ENCODE measurements at regions not wholly inside any gene's neighbourhood (a gene's known extent, or its start where the extent isn't known, plus 50 kb on each side); places are given as distances from the start of the nearest gene placed in this dataset.

- DNase-seq (ENCODE audit: low spot score): no peak
- in situ Hi-C loops (cut with HindIII; ENCODE audit: low sequenced_read_pairs): no loop called here
Observed at GRCh38 chr3:8359133-8359532, 142.5 kb upstream of the LMCD1 start.

GRCh38 chr3:8363200-8363599, 138.4 kb upstream of the LMCD1 start:
- DNase-seq (ENCODE audit: low spot score): no peak
- in situ Hi-C loops (cut with HindIII; ENCODE audit: low sequenced_read_pairs): no loop called here

- no peak for DNase-seq (ENCODE audit: low spot score)
- in situ Hi-C loops (cut with HindIII; ENCODE audit: low sequenced_read_pairs): no loop called here
Observed at GRCh38 chr3:8365541-8365940, 136.1 kb upstream of the LMCD1 start.

GRCh38 chr3:8366219-8366810, 135.3 kb upstream of the LMCD1 start:
- DNase-seq (ENCODE audit: low spot score): no peak
- in situ Hi-C loops (cut with HindIII; ENCODE audit: low sequenced_read_pairs): no loop called here

GRCh38 chr3:8368598-8368997, 133.0 kb upstream of the LMCD1 start:
- no peak for DNase-seq (ENCODE audit: low spot score)
- in situ Hi-C loops (cut with HindIII; ENCODE audit: low sequenced_read_pairs): no loop called here

- in situ Hi-C loops (cut with HindIII; ENCODE audit: low sequenced_read_pairs): no loop called here
Observed at GRCh38 chr3:8369638-8370037, 132.0 kb upstream of the LMCD1 start.

DNA sequence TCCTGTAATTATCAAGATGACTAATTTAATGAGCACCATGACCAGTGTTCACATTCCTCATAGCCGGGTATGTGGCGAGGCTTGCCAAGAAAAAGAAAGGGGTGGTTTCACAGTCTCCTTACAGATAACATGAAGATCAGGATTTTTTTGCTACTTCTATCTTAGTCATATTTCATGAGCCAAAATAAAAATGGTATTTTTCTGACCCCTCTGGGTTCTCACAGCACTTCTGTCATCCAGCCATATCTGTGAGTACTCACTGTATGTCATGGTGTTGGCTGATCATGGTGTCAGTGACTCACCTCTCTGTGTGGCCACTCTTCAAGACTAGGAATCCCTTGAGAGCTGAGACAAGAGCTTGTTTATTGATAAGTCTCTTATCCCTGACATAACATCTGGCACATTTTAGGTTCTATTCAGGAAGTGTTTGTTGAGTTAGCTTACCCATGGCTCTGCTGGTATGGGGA, 130.5 kb upstream of the LMCD1 start:
- no peak for DNase-seq (ENCODE audit: low spot score)
- in situ Hi-C loops (cut with HindIII; ENCODE audit: low sequenced_read_pairs): no loop called here

More at GRCh38 chr3:8369638-8370037, 132.0 kb upstream of the LMCD1 start:
- no peak for DNase-seq (ENCODE audit: low spot score)

DNA sequence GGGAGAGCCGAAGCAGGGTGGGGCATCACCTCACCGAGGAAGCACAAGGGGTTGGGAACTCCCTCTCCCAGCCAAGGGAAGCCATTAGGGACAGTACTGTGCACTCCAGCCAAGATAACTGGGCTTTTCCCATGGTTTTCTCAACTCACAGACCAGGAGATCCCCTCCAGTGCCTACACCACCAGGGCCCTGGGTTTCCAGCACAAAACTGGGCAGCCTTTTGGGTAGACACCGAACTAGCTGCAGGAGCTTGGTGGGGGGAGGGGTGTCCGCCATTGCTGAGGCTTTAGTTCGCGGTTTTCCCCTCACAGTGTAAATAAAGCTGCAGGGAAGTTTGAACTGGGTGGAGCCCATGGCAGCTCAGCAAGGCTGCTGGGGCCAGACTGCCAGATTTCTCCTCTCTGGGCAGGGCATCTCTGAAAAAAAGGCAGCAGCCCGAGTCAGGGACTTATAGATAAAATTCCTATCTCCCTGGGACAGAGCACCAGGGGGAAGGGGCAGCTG, 129.6 kb upstream of the LMCD1 start:
- in situ Hi-C loops (cut with HindIII; ENCODE audit: low sequenced_read_pairs): no loop called here
- DNase-seq (ENCODE audit: low spot score): no peak

- DNase-seq (ENCODE audit: low spot score): no peak
- in situ Hi-C loops (cut with HindIII; ENCODE audit: low sequenced_read_pairs): no loop called here
Observed at GRCh38 chr3:8380904-8381704, 120.5 kb upstream of the LMCD1 start.

GRCh38 chr3:8385848-8386620, 115.6 kb upstream of the LMCD1 start:
- in situ Hi-C loops (cut with HindIII; ENCODE audit: low sequenced_read_pairs): no loop called here
- no peak for DNase-seq (ENCODE audit: low spot score)

DNA sequence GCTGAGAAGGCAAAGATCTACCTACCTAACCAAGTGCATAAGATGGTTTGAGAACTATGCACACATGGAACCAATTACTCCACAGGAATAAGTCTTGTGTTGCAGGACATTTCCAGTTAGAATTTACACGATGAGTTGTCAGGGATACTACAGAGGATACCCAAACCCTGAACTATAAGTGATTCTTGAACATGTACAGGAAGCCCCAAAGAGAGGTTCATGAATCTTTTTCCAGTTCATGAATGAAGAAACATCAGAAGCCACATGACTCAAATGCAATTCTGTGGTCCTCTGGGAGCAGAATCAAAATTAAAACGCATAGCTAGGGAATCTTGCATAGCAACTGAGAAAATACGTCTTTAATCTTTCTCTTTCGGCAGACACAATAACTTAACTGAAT, 114.1 kb upstream of the LMCD1 start:
- no peak for DNase-seq (ENCODE audit: low spot score)
- in situ Hi-C loops (cut with HindIII; ENCODE audit: low sequenced_read_pairs): no loop called here

DNA sequence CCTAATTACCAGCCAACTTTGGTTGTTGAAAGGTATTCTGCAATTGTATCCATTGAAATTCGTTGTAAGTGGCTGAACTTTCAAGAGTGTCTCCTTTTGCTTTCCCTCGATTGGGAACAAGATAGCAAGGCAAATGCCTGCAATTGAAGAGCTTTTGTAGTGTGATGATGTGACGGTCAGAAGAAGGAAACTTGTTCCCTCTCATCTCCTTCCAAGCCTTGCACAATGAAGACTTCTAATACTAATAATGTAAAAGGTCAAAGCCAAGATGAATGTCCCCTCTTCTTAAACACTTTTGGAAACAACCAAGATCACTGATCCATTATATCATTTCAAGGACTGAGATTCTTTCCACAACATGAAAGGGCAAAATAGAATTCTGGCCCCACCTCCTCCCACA, 101.9 kb upstream of the LMCD1 start:
- in situ Hi-C loops (cut with HindIII; ENCODE audit: low sequenced_read_pairs): no loop called here

DNA sequence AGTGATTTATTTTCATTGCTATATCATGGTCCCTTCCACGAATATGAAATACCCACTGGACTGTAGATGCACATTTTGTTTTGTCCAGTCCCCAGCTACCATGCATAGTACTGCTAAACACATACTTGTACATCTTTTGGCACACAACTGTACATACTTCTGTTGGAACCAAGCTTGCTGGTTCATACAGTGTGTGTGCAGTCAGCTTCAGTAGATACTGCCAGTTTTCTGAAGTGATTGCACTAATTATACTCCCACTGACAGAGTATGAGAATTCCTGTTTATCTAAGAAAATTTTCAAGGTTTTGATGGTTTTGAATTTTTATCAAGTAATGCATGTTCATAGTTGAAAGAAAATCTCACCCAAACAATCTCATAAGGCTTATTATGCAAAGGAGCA, 100.7 kb upstream of the LMCD1 start:
- in situ Hi-C loops (cut with HindIII; ENCODE audit: low sequenced_read_pairs): no loop called here

More for the DNA sequence above, 101.9 kb upstream of the LMCD1 start:
- DNase-seq (ENCODE audit: low spot score): no peak

DNA sequence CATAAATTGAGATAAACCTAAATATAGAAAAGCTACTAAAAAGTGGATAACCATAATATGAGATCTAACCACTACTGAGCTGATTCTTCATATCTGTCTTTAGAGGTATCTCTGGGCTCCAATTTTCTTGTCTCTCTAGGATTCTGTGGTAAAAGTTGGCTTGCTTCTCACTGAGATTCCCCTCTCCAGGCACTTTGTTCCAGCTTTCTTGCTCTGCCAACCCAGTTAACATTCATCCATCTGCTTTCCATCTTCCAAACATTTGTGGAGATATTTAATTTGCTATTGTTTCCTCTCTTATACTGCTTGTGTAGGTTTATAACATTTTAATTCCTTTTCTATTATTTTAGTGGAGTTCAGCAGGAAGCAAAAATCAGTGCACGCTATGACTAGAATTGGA, 97.6 kb upstream of the LMCD1 start:
- in situ Hi-C loops (cut with HindIII; ENCODE audit: low sequenced_read_pairs): no loop called here
- DNase-seq (ENCODE audit: low spot score): no peak

More for the DNA sequence above, 100.7 kb upstream of the LMCD1 start:
- DNase-seq (ENCODE audit: low spot score): no peak

DNA sequence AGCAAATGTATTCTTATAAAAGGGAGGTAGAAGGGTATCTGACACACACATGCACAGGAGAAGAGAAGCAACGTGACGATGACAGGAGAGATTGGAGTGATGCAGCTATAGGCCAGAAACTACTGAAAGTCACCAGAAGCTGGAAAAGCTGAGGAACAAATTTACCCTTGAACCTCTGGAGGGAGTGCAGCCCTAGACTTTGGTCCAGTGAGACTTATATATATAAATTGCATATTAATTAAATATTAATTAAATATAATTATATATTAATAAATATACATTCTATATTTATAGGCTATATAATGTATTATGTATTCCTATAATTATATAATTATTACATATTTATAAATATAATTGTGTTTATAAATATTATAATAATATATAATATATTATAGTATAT, 96.5 kb upstream of the LMCD1 start:
- DNase-seq (ENCODE audit: low spot score): no peak
- in situ Hi-C loops (cut with HindIII; ENCODE audit: low sequenced_read_pairs): no loop called here

DNA sequence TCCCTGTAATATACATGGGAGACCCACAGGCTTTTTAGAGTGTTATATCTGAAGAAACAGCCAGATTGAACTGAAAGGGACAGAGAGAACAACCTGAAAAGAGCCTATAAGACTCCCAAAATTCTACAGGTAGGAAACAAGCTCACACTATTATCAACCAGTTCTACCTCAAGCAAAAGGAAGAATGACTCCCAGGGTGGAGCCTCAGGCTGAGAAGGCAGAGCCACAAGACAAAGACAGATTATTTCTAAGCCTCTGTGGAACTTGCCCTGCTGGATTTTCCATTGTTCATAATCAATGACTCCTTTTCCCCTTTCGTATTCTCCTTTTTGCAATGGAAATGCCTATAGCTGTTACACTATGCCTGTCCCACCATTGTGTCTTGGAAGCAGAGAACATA, 95.1 kb upstream of the LMCD1 start:
- in situ Hi-C loops (cut with HindIII; ENCODE audit: low sequenced_read_pairs): no loop called here
- DNase-seq (ENCODE audit: low spot score): no peak

- in situ Hi-C loops (cut with HindIII; ENCODE audit: low sequenced_read_pairs): no loop called here
- no peak for DNase-seq (ENCODE audit: low spot score)
Observed at GRCh38 chr3:8413337-8413926, 88.2 kb upstream of the LMCD1 start.

DNA sequence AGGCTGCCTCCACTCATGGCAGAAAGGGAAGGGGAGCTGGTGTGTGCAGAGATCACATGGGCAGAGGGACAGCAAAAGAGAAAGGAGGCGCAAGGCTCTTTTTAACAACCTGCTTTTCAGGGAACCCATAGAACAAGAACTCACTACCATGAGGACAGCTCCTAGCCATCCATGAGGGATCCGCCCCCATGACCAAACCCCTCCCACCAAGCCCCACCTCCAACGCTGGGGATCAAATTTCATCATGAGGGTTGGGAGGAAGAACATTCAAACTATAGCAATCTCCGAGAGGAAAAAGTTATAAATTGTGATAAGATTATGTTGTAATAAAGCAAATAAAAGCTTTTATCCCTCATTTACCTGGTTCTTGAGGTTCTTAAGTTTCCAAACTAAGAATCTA, 84.7 kb upstream of the LMCD1 start:
- in situ Hi-C loops (cut with HindIII; ENCODE audit: low sequenced_read_pairs): no loop called here

DNA sequence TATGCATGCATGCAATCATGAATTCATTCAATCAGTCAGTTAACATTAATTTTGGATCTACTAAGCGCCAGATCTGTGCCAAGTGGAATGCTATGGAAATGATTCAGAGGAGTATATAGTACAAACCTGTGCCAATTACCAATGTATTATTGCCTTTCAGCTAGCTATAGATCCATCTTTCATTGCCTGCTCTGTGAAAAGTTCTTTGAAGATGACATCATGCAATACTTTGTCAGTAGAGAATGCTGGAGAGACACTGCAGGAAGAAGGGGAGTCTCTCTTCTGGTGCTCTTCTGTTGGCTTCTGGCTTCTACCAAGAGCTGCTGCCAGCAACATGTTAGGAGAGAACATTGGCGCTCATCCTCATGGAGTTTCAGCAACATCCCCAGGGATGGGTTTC, 81.0 kb upstream of the LMCD1 start:
- no peak for DNase-seq (ENCODE audit: low spot score)
- in situ Hi-C loops (cut with HindIII; ENCODE audit: low sequenced_read_pairs): no loop called here

More for the DNA sequence above, 84.7 kb upstream of the LMCD1 start:
- DNase-seq (ENCODE audit: low spot score): no peak

- in situ Hi-C loops (cut with HindIII; ENCODE audit: low sequenced_read_pairs): no loop called here
- DNase-seq (ENCODE audit: low spot score): peak; percentile 12
Observed at GRCh38 chr3:8421267-8421666, 80.4 kb upstream of the LMCD1 start.
